Upper lobe of left lung (tissue), 6 donors: ENCODE measurements at regions not wholly inside any gene's neighbourhood (a gene's known extent, or its start where the extent isn't known, plus 50 kb on each side); places are given as distances from the start of the nearest gene placed in this dataset.

ENCODE experiments used
- ATAC-seq, 2 donors: fragments of 200-7000 bp; cut with Tn5 transposase; one replicate each; pipeline ENCODE4 v1.9.1; 2022; ENCODE audit warnings: mild to moderate bottlenecking in 2 of 2, moderate library complexity in 2 of 2; ENCODE audit not compliant: low FRiP score in 2 of 2
- DNase-seq, 2 donors: peaks; one replicate each; pipeline ENCODE4 v3.0.0-alpha.2; 2019 to 2020
- H3K27ac ChIP-seq, 4 donors: fragments of 200-600 bp; sonication (generic); one replicate each; pipeline ENCODE4 v1.5.1; 2016 to 2019
- H3K27me3 ChIP-seq, 4 donors: fragments of 200-600 bp; sonication (generic); one replicate each; pipeline ENCODE4 v1.5.1; 2017 to 2019
- H3K36me3 ChIP-seq, 4 donors: fragments of 200-600 bp; sonication (generic); one replicate each; pipeline ENCODE4 v1.5.1; 2016 to 2019
- H3K4me1 ChIP-seq, 4 donors: fragments of 200-600 bp; sonication (generic); one replicate each; pipeline ENCODE4 v1.5.1; 2018 to 2019
- H3K4me3 ChIP-seq, 4 donors: fragments of 200-600 bp; sonication (generic); one replicate each; pipeline ENCODE4 v1.5.1; 2017 to 2019; ENCODE audit warnings: mild to moderate bottlenecking in 2 of 4, moderate library complexity in 1 of 4
- H3K9me3 ChIP-seq, 4 donors: fragments of 200-600 bp; sonication (generic); one replicate each; pipeline ENCODE4 v1.5.1; 2018 to 2019
- CTCF ChIP-seq, 6 experiments: fragments of 450-650 bp in 4 of 6; fragments of 200-600 bp in 2 of 6; sonication (generic) in 2 of 6; IDR thresholded peaks; one replicate each; pipeline ENCODE4 v1.5.1; 2016 to 2019; ENCODE audit warnings: antibody characterized with exemption in 6 of 6
- EP300 ChIP-seq, 4 donors: sonication (generic); formaldehyde crosslinking; IDR thresholded peaks; one replicate each; pipeline ENCODE4 v1.5.1; 2017; ENCODE audit warnings: antibody characterized with exemption in 4 of 4, control low read depth in 2 of 4
- POLR2A ChIP-seq, 4 donors: fragments of 450-650 bp; IDR thresholded peaks; one replicate each; pipeline ENCODE4 v1.5.1; 2016 to 2017; ENCODE audit warnings: antibody characterized with exemption in 4 of 4, mild to moderate bottlenecking in 2 of 4
- POLR2AphosphoS5 ChIP-seq, 2 donors: sonication (generic); formaldehyde crosslinking; IDR thresholded peaks; one replicate each; pipeline ENCODE4 v1.5.1; 2017; ENCODE audit warnings: antibody characterized with exemption in 2 of 2
- WGBS, 2 donors: methylation state at CpG; one replicate each; pipeline ENCODE4 v1.1.5; 2017 to 2018; 5-methylcytosine and 5-hydroxymethylcytosine counted together
- donor health status: DM: no; HTN: no; CAD: no; lungs with moderate emphysema.
- donor health status: DM: no; HTN: yes; CAD: no; lungs with severe emphysema.

GRCh38 chr2:5923957-5924945, 232.1 kb downstream of the SOX11 start:
- H3K36me3 ChIP-seq = no peaks in the 10 kb centered on the region
- H3K4me3 ChIP-seq = no peak overlapping the region
- no peaks in the 10 kb centered on the region for H3K4me1 ChIP-seq
- TF ChIP-seq POLR2AphosphoS5 (IDR thresholded peaks at IDR 0.05) = no peak
- no peak for TF ChIP-seq CTCF (IDR thresholded peaks at IDR 0.05)
- TF ChIP-seq POLR2A (IDR thresholded peaks at IDR 0.05) = no peak
- no peak for TF ChIP-seq EP300 (IDR thresholded peaks at IDR 0.05)
- H3K27ac ChIP-seq = no peak overlapping the region
- ATAC-seq (no peak), DNase-seq (no peak)
- no peaks in the 10 kb centered on the region for H3K9me3 ChIP-seq
- H3K27me3 ChIP-seq = no peaks in the 10 kb centered on the region
- 75 to 94% methylated on average over 12 of the region's 12 CpGs for WGBS, 2 donors

DNA sequence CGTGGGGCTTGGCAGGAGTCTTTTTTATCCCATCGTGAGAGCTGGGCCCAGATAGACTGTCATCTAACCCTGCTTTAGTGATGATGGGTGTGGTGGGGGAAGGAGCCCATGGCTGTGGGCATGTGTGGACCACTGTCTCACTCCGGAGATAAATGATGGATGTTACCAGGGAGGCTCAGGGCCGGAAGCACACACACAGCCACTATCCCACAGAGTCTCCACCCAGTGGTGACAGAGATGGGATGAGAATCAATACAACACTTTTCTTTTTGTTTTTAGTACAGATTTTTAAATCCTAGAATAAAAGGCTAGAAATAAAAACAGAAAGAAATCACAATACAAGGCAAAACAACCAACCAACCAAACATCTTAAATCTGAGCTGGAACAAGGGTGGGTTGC, 233.4 kb downstream of the SOX11 start:
- H3K27me3 ChIP-seq = no peaks in the 10 kb centered on the region
- WGBS, 2 donors = 72 to 82% methylated on average over 4 of the region's 4 CpGs
- no peaks in the 10 kb centered on the region for H3K9me3 ChIP-seq
- no peaks in the 10 kb centered on the region for H3K4me1 ChIP-seq
- ATAC-seq = no peak
- H3K27ac ChIP-seq = no peak overlapping the region
- DNase-seq = no peak
- TF ChIP-seq EP300 (IDR thresholded peaks at IDR 0.05) (no peak), POLR2A (IDR thresholded peaks at IDR 0.05) (no peak), CTCF (IDR thresholded peaks at IDR 0.05) (no peak), POLR2AphosphoS5 (IDR thresholded peaks at IDR 0.05) (no peak)
- H3K36me3 ChIP-seq = no peaks in the 10 kb centered on the region
- H3K4me3 ChIP-seq = no peak overlapping the region

GRCh38 chr2:5926871-5927512, 234.8 kb downstream of the SOX11 start:
- no peaks in the 10 kb centered on the region for H3K9me3 ChIP-seq
- DNase-seq (no peak), ATAC-seq (no peak)
- no peak overlapping the region for H3K27ac ChIP-seq
- no peak overlapping the region for H3K4me3 ChIP-seq
- TF ChIP-seq EP300 (IDR thresholded peaks at IDR 0.05) (no peak), POLR2AphosphoS5 (IDR thresholded peaks at IDR 0.05) (no peak), CTCF (IDR thresholded peaks at IDR 0.05) (no peak), POLR2A (IDR thresholded peaks at IDR 0.05) (no peak)
- WGBS, 2 donors = 60 to 79% methylated on average over 6 of the region's 6 CpGs
- no peaks in the 10 kb centered on the region for H3K36me3 ChIP-seq
- no peaks in the 10 kb centered on the region for H3K4me1 ChIP-seq
- no peaks in the 10 kb centered on the region for H3K27me3 ChIP-seq

DNA sequence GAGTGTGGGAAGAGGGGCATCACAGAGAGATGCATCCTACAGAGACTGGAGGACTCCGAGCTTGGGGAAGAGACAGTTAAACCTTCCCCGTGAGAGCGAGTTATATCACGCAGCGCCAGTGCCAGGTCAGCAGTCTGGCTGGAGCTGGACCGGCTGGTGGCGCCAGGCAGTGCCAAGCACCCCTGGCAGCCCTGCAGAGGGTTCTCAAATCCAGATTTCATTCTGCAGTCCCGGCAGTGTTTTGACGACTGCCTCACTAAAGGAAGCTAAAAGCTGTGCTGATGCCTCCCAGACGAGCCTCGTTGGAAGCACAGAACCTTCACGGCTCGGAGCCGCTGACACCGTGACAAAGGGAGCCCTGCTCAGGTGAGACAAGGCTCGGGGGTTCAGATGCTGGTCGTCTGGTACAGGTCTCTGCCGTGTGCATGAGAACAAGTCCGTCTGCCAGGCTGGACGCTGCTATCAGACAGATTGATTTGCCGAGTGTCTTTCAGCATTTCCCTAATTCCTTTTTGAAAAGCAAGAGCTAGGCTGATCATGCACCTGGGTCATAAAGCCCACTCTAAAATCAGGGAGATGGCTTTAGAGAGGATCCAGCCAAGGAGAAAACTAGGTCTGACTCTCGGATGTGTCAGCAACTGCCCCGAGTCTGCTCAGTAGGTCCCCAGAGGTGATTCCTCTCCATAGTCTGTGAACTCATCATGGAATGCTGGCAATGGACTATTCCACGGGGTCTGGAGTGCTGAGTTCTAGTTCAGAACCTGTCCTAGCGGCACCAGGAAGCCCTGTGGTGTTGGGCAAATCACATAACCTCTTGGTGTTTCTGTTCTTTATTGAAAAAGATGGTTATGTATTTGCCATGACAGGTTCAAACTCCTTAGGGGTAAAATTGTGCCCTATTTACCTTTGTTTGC, 240.6 kb downstream of the SOX11 start:
- H3K27ac ChIP-seq = no peak overlapping the region
- no peaks in the 10 kb centered on the region for H3K9me3 ChIP-seq
- H3K4me1 ChIP-seq = no peaks in the 10 kb centered on the region
- ATAC-seq (peak in 1 of 2 donors; percentile 55), DNase-seq (peak; percentile 31 to 36)
- 66 to 67% methylated on average over 18 to 25 of the region's 25 CpGs for WGBS, 2 donors
- TF ChIP-seq POLR2AphosphoS5 (IDR thresholded peaks at IDR 0.05) (no peak), CTCF (IDR thresholded peaks at IDR 0.05) (no peak), EP300 (IDR thresholded peaks at IDR 0.05) (no peak), POLR2A (IDR thresholded peaks at IDR 0.05) (no peak)
- H3K36me3 ChIP-seq = no peaks in the 10 kb centered on the region
- no peaks in the 10 kb centered on the region for H3K27me3 ChIP-seq
- no peak overlapping the region for H3K4me3 ChIP-seq
